ENCODE measurements at regions not wholly inside any gene's neighbourhood (a gene's known extent, or its start where the extent isn't known, plus 50 kb on each side); places are given as distances from the start of the nearest gene placed in this dataset.
"Not testable (repeated sequence)": the region's sequence is repeated elsewhere in the genome, so short reads cannot be mapped to it uniquely, and the experiment has no call there.

DNA sequence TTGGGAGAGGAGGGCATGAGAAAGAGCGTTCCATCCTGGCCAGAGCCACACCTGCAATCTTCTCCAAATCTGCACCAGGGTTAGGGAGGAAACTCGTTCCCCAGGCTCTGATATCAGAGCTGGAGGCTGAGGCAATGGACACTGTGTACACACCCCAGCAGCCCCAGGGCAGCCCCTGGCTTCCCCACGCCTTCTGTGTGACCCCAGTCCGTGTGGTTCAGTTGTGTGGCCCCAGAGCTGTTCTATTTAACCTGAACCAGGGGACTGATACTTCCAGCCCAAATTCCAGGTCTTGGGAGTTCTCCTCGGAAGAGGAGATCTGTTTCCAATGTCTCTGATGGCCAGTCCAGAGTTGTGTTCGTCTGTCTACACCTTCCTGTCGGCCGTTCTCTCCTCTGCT lies 242.6 kb upstream of the EXOC2 start:
- Mint-ChIP-seq H3K27me3 (peaks cover 12 to 16% of the 10 kb centered on the region in 2 donors), H3K4me1 (no peaks in the 10 kb centered on the region), H3K27ac (no peak overlapping the region)

DNA sequence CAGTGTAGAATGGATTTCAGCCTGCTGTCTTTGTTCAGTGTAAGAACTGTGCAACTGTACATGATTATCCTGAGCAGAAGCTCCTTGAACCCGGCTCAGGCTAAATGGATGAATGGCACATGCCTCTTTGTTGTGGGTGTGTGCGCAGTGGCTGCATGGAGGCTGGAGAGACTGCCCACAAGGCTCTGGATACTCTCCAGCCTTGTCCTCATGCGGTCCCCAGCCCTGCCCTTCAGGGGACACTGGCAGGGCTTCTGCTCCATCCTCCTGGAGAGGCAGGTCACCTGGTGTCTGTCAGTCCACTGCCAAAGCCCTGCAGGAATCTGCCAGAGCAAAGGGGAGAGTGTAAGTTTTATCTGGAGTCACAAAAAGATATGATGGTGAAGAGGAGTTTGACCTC lies 241.7 kb upstream of the EXOC2 start:
- Histone ChIP-seq H3K4me3 (ENCODE audit: control insufficient read depth in 1 of 2, extremely low read depth in 1 of 2, low read length in 1 of 2) (no peak overlapping the region), H3K27me3 (replicated peaks in 1 of 2; ENCODE audit: control insufficient read depth in 2 of 2, extremely low read depth in 1 of 2, insufficient read depth in 2 of 2, low read length in 1 of 2) (peaks cover 0 to 8% of the 10 kb centered on the region in 2 experiments), H3K4me1 (ENCODE audit: control insufficient read depth in 1 of 2, extremely low read depth in 1 of 2, insufficient read depth in 2 of 2, low read length in 2 of 2) (no peaks in the 10 kb centered on the region), H3K27ac (ENCODE audit: low read length) (no peak overlapping the region), H3K36me3 (ENCODE audit: control insufficient read depth in 2 of 2, extremely low read depth in 1 of 2, insufficient read depth in 1 of 2, low read length in 1 of 2) (no peaks in the 10 kb centered on the region), H3K9me3 (no peaks in the 10 kb centered on the region)
- DNase-seq (no peak), ATAC-seq (replicated peaks in 1 of 4) (no peak)
- peaks cover 11 to 12% of the 10 kb centered on the region in 2 donors for H3K27me3 Mint-ChIP-seq
- H3K36me3 Mint-ChIP-seq = no peaks in the 10 kb centered on the region
- no peaks in the 10 kb centered on the region for H3K4me1 Mint-ChIP-seq
- ChIA-PET POLR2A (no interaction called here), CTCF (no interaction called here)
- H3K27ac Mint-ChIP-seq = no peak overlapping the region
- 79% methylated on average over 3 of the region's 3 CpGs for WGBS (ENCODE audit: insufficient coverage)
- no peaks in the 10 kb centered on the region for H3K9me3 Mint-ChIP-seq
- no peak overlapping the region for H3K4me3 Mint-ChIP-seq

More for the DNA sequence above, 242.6 kb upstream of the EXOC2 start:
- POLR2A ChIA-PET = no interaction called here
- Histone ChIP-seq H3K4me1 (ENCODE audit: control insufficient read depth in 1 of 2, extremely low read depth in 1 of 2, insufficient read depth in 2 of 2, low read length in 2 of 2) (no peaks in the 10 kb centered on the region), H3K27ac (ENCODE audit: low read length) (no peak overlapping the region), H3K27me3 (replicated peaks in 1 of 2; ENCODE audit: control insufficient read depth in 2 of 2, extremely low read depth in 1 of 2, insufficient read depth in 2 of 2, low read length in 1 of 2) (peaks cover 0 to 12% of the 10 kb centered on the region in 2 experiments), H3K4me3 (ENCODE audit: control insufficient read depth in 1 of 2, extremely low read depth in 1 of 2, low read length in 1 of 2) (no peak overlapping the region), H3K36me3 (ENCODE audit: control insufficient read depth in 2 of 2, extremely low read depth in 1 of 2, insufficient read depth in 1 of 2, low read length in 1 of 2) (no peaks in the 10 kb centered on the region), H3K9me3 (no peaks in the 10 kb centered on the region)
- Mint-ChIP-seq H3K4me3 (no peak overlapping the region), H3K9me3 (no peaks in the 10 kb centered on the region), H3K36me3 (no peaks in the 10 kb centered on the region)
- DNase-seq = no peak
- ATAC-seq (replicated peaks in 1 of 4) = no peak
- WGBS (ENCODE audit: insufficient coverage) = 50% methylated on average over 7 of the region's 8 CpGs
- CTCF ChIA-PET = no interaction called here

DNA sequence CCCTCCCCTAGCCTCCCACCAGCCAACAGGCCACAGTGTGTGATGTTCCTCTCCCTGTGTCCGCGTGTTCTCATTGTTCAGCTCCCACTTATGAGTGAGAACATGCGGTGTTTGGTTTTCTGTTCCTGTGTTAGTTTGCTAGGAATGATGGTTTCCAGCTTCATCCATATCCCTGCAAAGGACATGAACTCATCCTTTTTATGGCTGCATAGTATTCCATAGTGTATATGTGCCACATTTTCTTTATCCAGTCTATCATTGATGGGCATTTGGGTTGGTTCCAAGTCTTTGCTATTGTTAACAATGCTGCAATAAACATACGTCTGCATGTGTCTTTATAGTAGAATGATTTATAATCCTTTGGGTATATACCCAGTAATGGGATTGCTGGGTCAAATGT lies 239.0 kb upstream of the EXOC2 start:
- peaks cover 9 to 19% of the 10 kb centered on the region in 2 donors for H3K27me3 Mint-ChIP-seq
- H3K4me1 ChIP-seq (ENCODE audit: control insufficient read depth in 1 of 2, extremely low read depth in 1 of 2, insufficient read depth in 2 of 2, low read length in 2 of 2); H3K4me3 ChIP-seq (ENCODE audit: control insufficient read depth in 1 of 2, extremely low read depth in 1 of 2, low read length in 1 of 2); H3K4me3 Mint-ChIP-seq; ATAC-seq (replicated peaks in 1 of 4); H3K27ac ChIP-seq (ENCODE audit: low read length); DNase-seq; H3K36me3 Mint-ChIP-seq; H3K27me3 ChIP-seq (replicated peaks in 1 of 2; ENCODE audit: control insufficient read depth in 2 of 2, extremely low read depth in 1 of 2, insufficient read depth in 2 of 2, low read length in 1 of 2); H3K4me1 Mint-ChIP-seq; H3K36me3 ChIP-seq (ENCODE audit: control insufficient read depth in 2 of 2, extremely low read depth in 1 of 2, insufficient read depth in 1 of 2, low read length in 1 of 2); CTCF ChIA-PET; H3K9me3 ChIP-seq; POLR2A ChIA-PET; H3K27ac Mint-ChIP-seq: not testable (repeated sequence)
- peaks cover 3 to 11% (median 7%) of the 10 kb centered on the region in 3 donors for H3K9me3 Mint-ChIP-seq
- no CpG with 5 or more reads among the region's 4 CpGs for WGBS (ENCODE audit: insufficient coverage)

DNA sequence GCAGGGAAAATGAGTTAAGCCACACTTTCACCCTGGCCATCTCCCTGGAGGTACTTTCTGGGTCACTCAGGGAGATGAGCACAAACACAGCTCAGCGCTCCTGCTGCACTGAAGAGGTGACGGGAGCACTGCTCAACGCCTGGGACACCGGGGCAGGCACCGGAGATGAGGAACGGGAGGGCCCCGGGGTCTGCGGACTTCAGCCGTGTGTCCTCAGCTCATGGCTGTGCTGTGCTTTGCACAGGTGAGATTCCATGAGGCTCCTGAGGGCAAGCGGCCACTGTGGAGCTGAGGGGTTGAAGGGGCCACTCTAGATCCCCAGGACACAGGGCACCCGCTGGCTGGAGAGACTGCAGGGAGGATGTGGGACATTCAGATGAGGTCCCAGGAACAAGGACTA lies 234.2 kb upstream of the EXOC2 start:
- Histone ChIP-seq H3K4me1 (ENCODE audit: control insufficient read depth in 1 of 2, extremely low read depth in 1 of 2, insufficient read depth in 2 of 2, low read length in 2 of 2) (no peaks in the 10 kb centered on the region), H3K36me3 (ENCODE audit: control insufficient read depth in 2 of 2, extremely low read depth in 1 of 2, insufficient read depth in 1 of 2, low read length in 1 of 2) (no peaks in the 10 kb centered on the region), H3K27ac (ENCODE audit: low read length) (no peak overlapping the region), H3K4me3 (ENCODE audit: control insufficient read depth in 1 of 2, extremely low read depth in 1 of 2, low read length in 1 of 2) (no peak overlapping the region), H3K9me3 (no peaks in the 10 kb centered on the region), H3K27me3 (replicated peaks in 1 of 2; ENCODE audit: control insufficient read depth in 2 of 2, extremely low read depth in 1 of 2, insufficient read depth in 2 of 2, low read length in 1 of 2) (peaks cover 0 to 24% of the 10 kb centered on the region in 2 experiments)
- ChIA-PET CTCF (no interaction called here), POLR2A (no interaction called here)
- no peaks in the 10 kb centered on the region for H3K4me1 Mint-ChIP-seq
- 90% methylated on average over 10 of the region's 11 CpGs for WGBS (ENCODE audit: insufficient coverage)
- peaks cover 3 to 18% (median 10%) of the 10 kb centered on the region in 3 donors for H3K9me3 Mint-ChIP-seq
- DNase-seq = no peak
- H3K36me3 Mint-ChIP-seq = no peaks in the 10 kb centered on the region
- no peak overlapping the region for H3K4me3 Mint-ChIP-seq
- ATAC-seq (replicated peaks in 1 of 4) = no peak
- H3K27ac Mint-ChIP-seq = no peak overlapping the region
- peaks cover 27 to 39% of the 10 kb centered on the region in 2 donors for H3K27me3 Mint-ChIP-seq

DNA sequence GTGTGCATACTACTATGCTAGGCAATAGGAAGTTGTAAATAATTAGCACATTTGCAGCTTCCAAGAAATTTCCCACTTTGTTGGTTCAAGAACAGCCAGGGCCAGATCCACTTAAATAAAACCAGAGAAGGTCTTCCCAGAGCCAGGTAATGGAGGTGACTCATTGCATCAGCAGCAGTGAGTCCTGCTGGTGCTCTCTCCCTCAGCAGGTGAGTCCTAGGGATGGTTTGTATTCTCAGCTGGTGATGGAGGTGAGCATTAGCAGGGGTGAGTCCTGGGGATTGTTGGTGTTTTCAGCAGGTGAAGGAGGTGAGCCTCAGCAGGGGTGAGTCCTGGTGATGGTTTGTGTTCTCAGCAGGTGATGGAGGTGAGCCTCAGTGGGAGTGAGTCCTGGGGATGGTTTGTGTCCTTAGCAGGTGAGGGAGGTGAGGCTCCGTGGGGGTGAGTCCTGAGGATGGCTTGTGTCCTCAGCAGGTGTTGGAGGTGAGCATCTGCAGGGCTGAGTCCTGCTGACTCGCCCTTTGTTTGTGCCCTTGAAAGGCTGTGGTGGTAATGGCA lies 232.8 kb upstream of the EXOC2 start:
- no peak overlapping the region for H3K27ac Mint-ChIP-seq
- no peaks in the 10 kb centered on the region for H3K36me3 ChIP-seq (ENCODE audit: control insufficient read depth in 2 of 2, extremely low read depth in 1 of 2, insufficient read depth in 1 of 2, low read length in 1 of 2)
- DNase-seq (no peak), ATAC-seq (replicated peaks in 1 of 4) (no peak)
- H3K36me3 Mint-ChIP-seq = no peaks in the 10 kb centered on the region
- H3K27me3 Mint-ChIP-seq = peaks cover 27 to 39% of the 10 kb centered on the region in 2 donors
- no peak overlapping the region for H3K4me3 Mint-ChIP-seq
- H3K4me1 ChIP-seq (ENCODE audit: control insufficient read depth in 1 of 2, extremely low read depth in 1 of 2, insufficient read depth in 2 of 2, low read length in 2 of 2) = no peaks in the 10 kb centered on the region
- ChIA-PET CTCF (no interaction called here), POLR2A (no interaction called here)
- H3K4me1 Mint-ChIP-seq = no peaks in the 10 kb centered on the region
- H3K9me3 ChIP-seq = no peaks in the 10 kb centered on the region
- peaks cover 12 to 24% (median 16%) of the 10 kb centered on the region in 3 donors for H3K9me3 Mint-ChIP-seq
- no CpG with 5 or more reads among the region's 2 CpGs for WGBS (ENCODE audit: insufficient coverage)
- H3K27me3 ChIP-seq (replicated peaks in 1 of 2; ENCODE audit: control insufficient read depth in 2 of 2, extremely low read depth in 1 of 2, insufficient read depth in 2 of 2, low read length in 1 of 2) = peaks cover 0 to 24% of the 10 kb centered on the region in 2 experiments
- no peak overlapping the region for H3K4me3 ChIP-seq (ENCODE audit: control insufficient read depth in 1 of 2, extremely low read depth in 1 of 2, low read length in 1 of 2)
- H3K27ac ChIP-seq (ENCODE audit: low read length) = no peak overlapping the region

DNA sequence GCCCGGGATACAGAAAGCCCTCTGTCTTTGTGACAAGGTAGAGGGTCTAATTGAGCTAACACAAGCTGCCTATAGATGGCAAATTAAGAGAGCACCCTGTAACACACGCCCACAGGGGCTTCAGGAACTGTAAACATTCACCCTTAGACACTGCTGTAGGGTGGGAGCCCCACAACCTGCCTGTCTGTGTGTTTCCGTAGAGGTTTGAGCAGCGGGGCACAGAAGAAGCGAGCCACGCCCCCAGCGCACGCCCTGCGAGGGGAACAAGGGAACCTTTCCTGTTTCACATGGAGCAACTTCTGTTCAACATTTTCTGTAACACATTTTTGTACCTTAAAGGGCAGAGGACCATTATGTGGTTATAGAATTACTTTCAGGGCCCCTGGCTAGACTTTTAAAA lies 231.7 kb upstream of the EXOC2 start:
- peaks cover 16 to 29% (median 17%) of the 10 kb centered on the region in 3 donors for H3K9me3 Mint-ChIP-seq
- no peaks in the 10 kb centered on the region for H3K4me1 ChIP-seq (ENCODE audit: control insufficient read depth in 1 of 2, extremely low read depth in 1 of 2, insufficient read depth in 2 of 2, low read length in 2 of 2)
- CTCF ChIA-PET = no interaction called here
- no peak overlapping the region for H3K27ac ChIP-seq (ENCODE audit: low read length)
- DNase-seq (no peak), ATAC-seq (replicated peaks in 1 of 4) (no peak)
- no peak overlapping the region for H3K4me3 ChIP-seq (ENCODE audit: control insufficient read depth in 1 of 2, extremely low read depth in 1 of 2, low read length in 1 of 2)
- H3K4me3 Mint-ChIP-seq = no peak overlapping the region
- H3K36me3 ChIP-seq (ENCODE audit: control insufficient read depth in 2 of 2, extremely low read depth in 1 of 2, insufficient read depth in 1 of 2, low read length in 1 of 2) = no peaks in the 10 kb centered on the region
- H3K4me1 Mint-ChIP-seq = no peaks in the 10 kb centered on the region
- 75% methylated on average over 5 of the region's 9 CpGs for WGBS (ENCODE audit: insufficient coverage)
- peaks cover 27 to 39% of the 10 kb centered on the region in 2 donors for H3K27me3 Mint-ChIP-seq
- peaks cover 0 to 24% of the 10 kb centered on the region in 2 experiments for H3K27me3 ChIP-seq (replicated peaks in 1 of 2; ENCODE audit: control insufficient read depth in 2 of 2, extremely low read depth in 1 of 2, insufficient read depth in 2 of 2, low read length in 1 of 2)
- no peaks in the 10 kb centered on the region for H3K36me3 Mint-ChIP-seq
- POLR2A ChIA-PET = no interaction called here
- no peak overlapping the region for H3K27ac Mint-ChIP-seq
- no peaks in the 10 kb centered on the region for H3K9me3 ChIP-seq

DNA sequence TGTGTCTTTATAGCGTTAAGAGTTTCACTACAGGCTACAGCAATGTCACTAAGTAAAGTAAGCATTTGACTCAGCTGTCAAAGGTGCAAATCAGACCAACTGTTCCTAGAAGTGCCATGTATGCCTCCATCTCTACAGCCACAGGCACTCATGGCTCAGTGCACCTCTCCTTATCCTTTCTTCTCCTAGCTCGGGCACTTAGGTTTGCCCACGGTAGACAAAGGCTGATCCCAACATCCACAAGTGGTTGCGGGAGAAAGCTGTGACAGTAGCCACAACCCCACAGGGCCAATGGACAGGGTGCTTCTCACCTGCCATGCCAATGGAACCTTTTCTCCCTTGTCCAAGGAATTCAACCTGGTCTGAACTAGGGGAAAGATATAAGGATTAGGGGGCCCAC lies 228.5 kb upstream of the EXOC2 start:
- POLR2A ChIA-PET = no interaction called here
- 100% methylated on average over 2 of the region's 4 CpGs for WGBS (ENCODE audit: insufficient coverage)

More for the DNA sequence above, 228.5 kb upstream of the EXOC2 start:
- H3K36me3 Mint-ChIP-seq = no peaks in the 10 kb centered on the region
- DNase-seq (no peak), ATAC-seq (replicated peaks in 1 of 4) (no peak)
- Histone ChIP-seq H3K36me3 (ENCODE audit: control insufficient read depth in 2 of 2, extremely low read depth in 1 of 2, insufficient read depth in 1 of 2, low read length in 1 of 2) (no peaks in the 10 kb centered on the region), H3K4me1 (ENCODE audit: control insufficient read depth in 1 of 2, extremely low read depth in 1 of 2, insufficient read depth in 2 of 2, low read length in 2 of 2) (no peaks in the 10 kb centered on the region), H3K27me3 (replicated peaks in 1 of 2; ENCODE audit: control insufficient read depth in 2 of 2, extremely low read depth in 1 of 2, insufficient read depth in 2 of 2, low read length in 1 of 2) (peaks cover 0 to 24% of the 10 kb centered on the region in 2 experiments), H3K9me3 (no peaks in the 10 kb centered on the region), H3K4me3 (ENCODE audit: control insufficient read depth in 1 of 2, extremely low read depth in 1 of 2, low read length in 1 of 2) (no peak overlapping the region), H3K27ac (ENCODE audit: low read length) (no peak overlapping the region)
- CTCF ChIA-PET = no interaction called here
- no peak overlapping the region for H3K4me3 Mint-ChIP-seq
- peaks cover 24 to 41% of the 10 kb centered on the region in 2 donors for H3K27me3 Mint-ChIP-seq
- no peaks in the 10 kb centered on the region for H3K4me1 Mint-ChIP-seq
- H3K27ac Mint-ChIP-seq = no peak overlapping the region
- peaks cover 14 to 20% (median 19%) of the 10 kb centered on the region in 3 donors for H3K9me3 Mint-ChIP-seq
